Heart left ventricle (tissue), 13 donors: ENCODE measurements at regions not wholly inside any gene's neighbourhood (a gene's known extent, or its start where the extent isn't known, plus 50 kb on each side); places are given as distances from the start of the nearest gene placed in this dataset.

Experiments
- POLR2A ChIP-seq, 2 donors: fragments of 450-650 bp; IDR thresholded peaks; one replicate each; pipeline ENCODE4 v1.6.1; 2017; ENCODE audit warnings: antibody characterized with exemption in 2 of 2, mild to moderate bottlenecking in 2 of 2, moderate library complexity in 2 of 2
- TF ChIP-seq, protein P1 (sequence below), 12 donors: fragments of 200-600 bp; sonication (generic) in 4 of 12; IDR thresholded peaks; one replicate each; pipeline versions ENCODE4 v1.5.0 to v1.8.0; 2018 to 2022; ENCODE audit warnings: antibody characterized with exemption in 12 of 12, mild to moderate bottlenecking in 5 of 12
- donor health status: ischemic (EF 13 %, LVEDD 7.1; RV severe dilation, severe dysfunction).
- donor health status: DM: no; HTN: yes; CAD: no.
- donor health status: DM: no; HTN: no; CAD: no.
- donor health status: ischemic (EF 25% LVEDD 6.9; RV normal size, moderate dysfunction).
- donor health status: ischemic (EF 25% LVEDD 5.7; RV mildly dilated, moderate dysfunction).
- donor health status: ischemic (EF 35%, LVEDD 5.7; RV mildly dilated, moderate dysfunction).
- donor health status: nonischemic (EF 11% LVEDD 7.7; RV severe dilation, severe dysfunction).
- donor health status: DM: yes; HTN: yes; CAD: no.
- donor health status: PGD.
- donor health status: ischemic (EF 29% LVEDD 5.4; RV normal size, mild dysfunction).
- donor health status: nonischemic (EF 23%, LVEDD 6.1; RV moderate dilation, normal function).

DNA sequence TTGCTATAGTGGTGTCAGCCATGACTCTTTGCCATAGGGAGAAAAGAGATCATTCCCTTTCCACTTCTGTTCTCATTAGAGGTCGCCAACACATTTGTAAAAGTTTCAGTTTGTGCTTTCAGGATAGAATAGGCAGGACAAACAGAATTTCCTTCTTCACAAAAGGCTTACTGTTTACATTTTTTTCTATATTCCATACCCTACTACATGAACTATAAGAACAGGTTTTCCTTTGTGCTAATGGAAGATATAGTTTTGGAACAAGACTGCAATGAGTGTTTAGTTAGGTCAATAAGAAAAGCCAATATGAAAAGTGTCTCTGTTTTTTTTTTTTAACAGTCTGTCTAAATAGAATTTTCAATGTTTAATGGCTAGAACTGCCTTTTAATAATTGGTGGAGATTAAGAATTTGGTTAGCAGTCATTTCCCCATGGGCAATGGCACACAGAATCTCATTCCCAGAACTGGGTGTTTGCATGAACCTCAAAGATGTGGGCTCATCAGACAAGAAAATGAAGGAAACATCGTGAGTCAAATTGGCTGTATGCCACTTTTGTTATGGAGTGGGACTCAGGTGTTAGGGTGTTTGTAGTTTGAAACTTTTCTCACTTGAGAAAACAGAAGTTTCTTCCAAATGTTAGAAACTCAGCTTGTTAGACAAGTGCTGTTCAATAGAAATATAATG is 75.2 kb upstream of the PRLR start:
- TF ChIP-seq, protein P1, sequence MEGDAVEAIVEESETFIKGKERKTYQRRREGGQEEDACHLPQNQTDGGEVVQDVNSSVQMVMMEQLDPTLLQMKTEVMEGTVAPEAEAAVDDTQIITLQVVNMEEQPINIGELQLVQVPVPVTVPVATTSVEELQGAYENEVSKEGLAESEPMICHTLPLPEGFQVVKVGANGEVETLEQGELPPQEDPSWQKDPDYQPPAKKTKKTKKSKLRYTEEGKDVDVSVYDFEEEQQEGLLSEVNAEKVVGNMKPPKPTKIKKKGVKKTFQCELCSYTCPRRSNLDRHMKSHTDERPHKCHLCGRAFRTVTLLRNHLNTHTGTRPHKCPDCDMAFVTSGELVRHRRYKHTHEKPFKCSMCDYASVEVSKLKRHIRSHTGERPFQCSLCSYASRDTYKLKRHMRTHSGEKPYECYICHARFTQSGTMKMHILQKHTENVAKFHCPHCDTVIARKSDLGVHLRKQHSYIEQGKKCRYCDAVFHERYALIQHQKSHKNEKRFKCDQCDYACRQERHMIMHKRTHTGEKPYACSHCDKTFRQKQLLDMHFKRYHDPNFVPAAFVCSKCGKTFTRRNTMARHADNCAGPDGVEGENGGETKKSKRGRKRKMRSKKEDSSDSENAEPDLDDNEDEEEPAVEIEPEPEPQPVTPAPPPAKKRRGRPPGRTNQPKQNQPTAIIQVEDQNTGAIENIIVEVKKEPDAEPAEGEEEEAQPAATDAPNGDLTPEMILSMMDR (IDR thresholded peaks at IDR 0.05), result no peak
- no peak for TF ChIP-seq POLR2A (IDR thresholded peaks at IDR 0.05)
